GM23338 (cell line): ENCODE measurements at regions not wholly inside any gene's neighbourhood (a gene's known extent, or its start where the extent isn't known, plus 50 kb on each side); places are given as distances from the start of the nearest gene placed in this dataset.

Source experiments
- ATAC-seq: fragments of 200-7000 bp; cut with Tn5 transposase; 3 replicates; pipeline ENCODE4 v1.9.1; 2020
- DNase-seq: peaks from one replicate; pipeline ENCODE4 v3.0.0-alpha.2; 2015; ENCODE audit warnings: low spot score
- H2AFZ ChIP-seq: fragments of 200-600 bp; sonication (generic); 2 replicates; pipeline ENCODE4 v1.8.0; 2016; ENCODE audit warnings: antibody characterized with exemption, mild to moderate bottlenecking, moderate library complexity
- H3F3A ChIP-seq: fragments of 200-600 bp; sonication (generic); replicated peaks from 2 replicates; pipeline ENCODE4 v1.8.0; 2017; ENCODE audit warnings: antibody characterized with exemption, mixed run types, low read depth
- H3K27ac ChIP-seq: fragments of 200-600 bp; sonication (generic); 2 replicates; pipeline ENCODE4 v1.6.1; 2016; ENCODE audit warnings: low read depth
- H3K27me3 ChIP-seq: fragments of 200-600 bp; sonication (generic); 2 replicates; pipeline ENCODE4 v1.8.0; 2016; ENCODE audit warnings: mild to moderate bottlenecking, mixed run types, moderate library complexity; ENCODE audit not compliant: insufficient read depth
- H3K36me3 ChIP-seq: fragments of 200-600 bp; sonication (generic); 2 replicates; pipeline ENCODE4 v1.8.0; 2016; ENCODE audit warnings: mild to moderate bottlenecking; ENCODE audit not compliant: insufficient read depth
- H3K4me1 ChIP-seq: fragments of 200-600 bp; sonication (generic); 2 replicates; pipeline ENCODE4 v1.8.0; 2016; ENCODE audit warnings: mild to moderate bottlenecking, moderate library complexity; ENCODE audit not compliant: insufficient read depth
- H3K4me2 ChIP-seq: fragments of 200-600 bp; sonication (generic); 2 replicates; pipeline ENCODE4 v1.7.1; 2017; ENCODE audit warnings: mixed run types
- H3K4me3 ChIP-seq: fragments of 200-600 bp; sonication (generic); 2 replicates; pipeline ENCODE4 v1.6.1; 2016; ENCODE audit warnings: mixed run types
- H3K79me2 ChIP-seq: fragments of 200-600 bp; sonication (generic); replicated peaks from 2 replicates; pipeline ENCODE4 v1.8.0; 2017; ENCODE audit warnings: mild to moderate bottlenecking; ENCODE audit not compliant: insufficient read depth
- H3K9me2 ChIP-seq: fragments of 200-600 bp; sonication (generic); 2 replicates; pipeline ENCODE4 v1.8.0; 2017; ENCODE audit not compliant: insufficient read depth
- H4K20me1 ChIP-seq: fragments of 200-600 bp; sonication (generic); replicated peaks from 2 replicates; pipeline ENCODE4 v1.8.0; 2017; ENCODE audit warnings: mild to moderate bottlenecking; ENCODE audit not compliant: insufficient read depth
- H3K27ac Mint-ChIP-seq: 2 replicates; pipeline ENCODE4 v1.8.0; 2020; ENCODE audit warnings: inconsistent platforms, mild to moderate bottlenecking, moderate library complexity, mixed read lengths
- H3K27me3 Mint-ChIP-seq: 3 replicates; pipeline ENCODE4 v1.8.0; 2022; ENCODE audit warnings: low read depth, mild to moderate bottlenecking, moderate library complexity, mixed read lengths, inconsistent platforms; ENCODE audit not compliant: insufficient read depth, poor library complexity
- H3K36me3 Mint-ChIP-seq: 3 replicates; pipeline ENCODE4 v1.8.0; 2021; ENCODE audit warnings: low read depth, mild to moderate bottlenecking, inconsistent platforms, moderate library complexity, mixed read lengths
- H3K4me1 Mint-ChIP-seq: 3 replicates; pipeline ENCODE4 v1.8.0; 2020; ENCODE audit warnings: mild to moderate bottlenecking, inconsistent platforms, mixed read lengths
- H3K4me3 Mint-ChIP-seq: 3 replicates; pipeline ENCODE4 v1.8.0; 2021; ENCODE audit warnings: moderate library complexity, mild to moderate bottlenecking, inconsistent platforms, mixed read lengths
- H3K9me3 Mint-ChIP-seq: 3 replicates; pipeline ENCODE4 v1.8.0; 2020; ENCODE audit warnings: moderate library complexity, mild to moderate bottlenecking, inconsistent platforms, mixed read lengths
- CREB1 ChIP-seq: fragments of 250-450 bp; sonication (Bioruptor Pico); IDR thresholded peaks from 2 replicates; pipeline ENCODE4 v1.5.0; 2020; ENCODE audit warnings: low read depth, mild to moderate bottlenecking, moderate library complexity
- CTCF ChIP-seq, 2 experiments: fragments of 200-600 bp in 1 of 2; sonication (generic) in 1 of 2; conservative IDR thresholded peaks; 2 replicates each; pipeline versions ENCODE4 v1.5.1 to v1.6.1; 2016 to 2017; ENCODE audit warnings: antibody characterized with exemption in 2 of 2, low read depth in 2 of 2, mild to moderate bottlenecking in 2 of 2, moderate library complexity in 1 of 2
- ETS1 ChIP-seq: IDR thresholded peaks from 2 replicates; pipeline ENCODE4 v1.6.1; 2016; ENCODE audit warnings: antibody characterized with exemption
- EZH2 ChIP-seq: fragments of 200-600 bp; sonication (generic); IDR thresholded peaks from one replicate; pipeline ENCODE4 v1.8.0; 2017; ENCODE audit warnings: antibody characterized with exemption, mild to moderate bottlenecking, low read depth; ENCODE audit not compliant: unreplicated experiment
- EZH2phosphoT487 ChIP-seq: fragments of 200-600 bp; sonication (generic); IDR thresholded peaks from one replicate; pipeline ENCODE4 v1.8.1; 2018; ENCODE audit warnings: antibody characterized with exemption; ENCODE audit not compliant: unreplicated experiment
- JUNB ChIP-seq: IDR thresholded peaks from one replicate; pipeline ENCODE4 v1.6.1; 2016; ENCODE audit warnings: antibody characterized with exemption; ENCODE audit not compliant: unreplicated experiment
- NANOG ChIP-seq: IDR thresholded peaks from 2 replicates; pipeline ENCODE4 v1.6.1; 2016; ENCODE audit warnings: antibody characterized with exemption, borderline replicate concordance
- POLR2AphosphoS5 ChIP-seq: IDR thresholded peaks from 2 replicates; pipeline ENCODE4 v1.6.1; 2016; ENCODE audit warnings: antibody characterized with exemption, low read depth
- REST ChIP-seq: IDR thresholded peaks from one replicate; pipeline ENCODE4 v1.6.1; 2018; ENCODE audit warnings: antibody characterized with exemption; ENCODE audit not compliant: unreplicated experiment
- STAT1 ChIP-seq: IDR thresholded peaks from one replicate; pipeline ENCODE4 v1.6.1; 2016; ENCODE audit warnings: antibody characterized with exemption; ENCODE audit not compliant: unreplicated experiment
- ZNF114 ChIP-seq: fragments of 250-450 bp; sonication (Bioruptor Pico); IDR thresholded peaks from 2 replicates; pipeline ENCODE4 v1.5.0; 2020; ENCODE audit warnings: mild to moderate bottlenecking, moderate library complexity
- ZNF331 ChIP-seq: fragments of 250-450 bp; sonication (Bioruptor Pico); IDR thresholded peaks from 2 replicates; pipeline ENCODE4 v1.5.0; 2020; ENCODE audit warnings: low read depth, mild to moderate bottlenecking, moderate library complexity
- ZNF462 ChIP-seq: fragments of 250-450 bp; sonication (Bioruptor Pico); IDR thresholded peaks from 2 replicates; pipeline ENCODE4 v1.5.0; 2020; ENCODE audit warnings: mild to moderate bottlenecking, moderate library complexity

- no peaks in the 10 kb centered on the region for H3K27me3 ChIP-seq
- no peak overlapping the region for H3K4me3 ChIP-seq
- no peaks in the 10 kb centered on the region for H3K9me2 ChIP-seq
- no peaks in the 10 kb centered on the region for H3K9me3 Mint-ChIP-seq
- no peak for TF ChIP-seq REST
- no peak for TF ChIP-seq CREB1 (CRISPR knock-in tag)
- no peak for TF ChIP-seq ZNF462 (CRISPR knock-in tag)
- TF ChIP-seq JUNB = no peak
- no peak for TF ChIP-seq EZH2
- TF ChIP-seq POLR2AphosphoS5 = no peak
- no peak for TF ChIP-seq NANOG
- TF ChIP-seq CTCF (conservative IDR thresholded peaks at IDR 0.05; ENCODE audit: low read depth in 2 of 2) = no peak
- TF ChIP-seq ZNF331 (CRISPR knock-in tag) = no peak
- no peak for TF ChIP-seq STAT1
- TF ChIP-seq ZNF114 (CRISPR knock-in tag) = no peak
- TF ChIP-seq ETS1 = no peak
- TF ChIP-seq EZH2phosphoT487 = no peak
- H3K79me2 ChIP-seq = no peaks in the 10 kb centered on the region
- H3K36me3 ChIP-seq = no peaks in the 10 kb centered on the region
- 0 out of 2 replicates have a peak overlapping the region, but pooled peaks have one; percentile 13 for H3K27ac Mint-ChIP-seq
- no peak overlapping the region for H3K4me3 Mint-ChIP-seq
- DNase-seq (no peak), ATAC-seq (no peak)
- H3K27ac ChIP-seq = no peak overlapping the region
- no peak overlapping the region for H3K4me2 ChIP-seq
- no peaks in the 10 kb centered on the region for H3F3A ChIP-seq
- H3K36me3 Mint-ChIP-seq = no peaks in the 10 kb centered on the region
- H3K27me3 Mint-ChIP-seq = peaks cover 1% of the 10 kb centered on the region
- H3K4me1 Mint-ChIP-seq = peaks cover 6% of the 10 kb centered on the region; the same call in 2 of the 3 replicates
- H3K4me1 ChIP-seq = peaks cover 7% of the 10 kb centered on the region
- no peaks in the 10 kb centered on the region for H4K20me1 ChIP-seq
- no peak overlapping the region for H2AFZ ChIP-seq
Measured at GRCh38 chr4:177952723-177953122, 510.5 kb upstream of the AGA start.
